ENCODE measurements at regions not wholly inside any gene's neighbourhood (a gene's known extent, or its start where the extent isn't known, plus 50 kb on each side); places are given as distances from the start of the nearest gene placed in this dataset.

GRCh38 chr9:107593224-107593870 lies 103.8 kb upstream of the KLF4 start (continued):
- 0 out of 2 replicates have a peak, but pooled peaks have one; percentile 35 for TF ChIP-seq ZEB2 (tag by site-specific recombination; IDR thresholded peaks at IDR 0.05)
- no peak for TF ChIP-seq ZSCAN23 (tag by site-specific recombination; IDR thresholded peaks at IDR 0.05)
- no peak for TF ChIP-seq ZNF202 (tag by site-specific recombination; IDR thresholded peaks at IDR 0.05; ENCODE audit: borderline replicate concordance)
- no peak for TF ChIP-seq ZFP41 (tag by site-specific recombination; IDR thresholded peaks at IDR 0.05; ENCODE audit: borderline replicate concordance)
- TF ChIP-seq ZNF510 (tag by site-specific recombination; IDR thresholded peaks at IDR 0.05; ENCODE audit: insufficient replicate concordance), result no peak
- TF ChIP-seq, protein P1, sequence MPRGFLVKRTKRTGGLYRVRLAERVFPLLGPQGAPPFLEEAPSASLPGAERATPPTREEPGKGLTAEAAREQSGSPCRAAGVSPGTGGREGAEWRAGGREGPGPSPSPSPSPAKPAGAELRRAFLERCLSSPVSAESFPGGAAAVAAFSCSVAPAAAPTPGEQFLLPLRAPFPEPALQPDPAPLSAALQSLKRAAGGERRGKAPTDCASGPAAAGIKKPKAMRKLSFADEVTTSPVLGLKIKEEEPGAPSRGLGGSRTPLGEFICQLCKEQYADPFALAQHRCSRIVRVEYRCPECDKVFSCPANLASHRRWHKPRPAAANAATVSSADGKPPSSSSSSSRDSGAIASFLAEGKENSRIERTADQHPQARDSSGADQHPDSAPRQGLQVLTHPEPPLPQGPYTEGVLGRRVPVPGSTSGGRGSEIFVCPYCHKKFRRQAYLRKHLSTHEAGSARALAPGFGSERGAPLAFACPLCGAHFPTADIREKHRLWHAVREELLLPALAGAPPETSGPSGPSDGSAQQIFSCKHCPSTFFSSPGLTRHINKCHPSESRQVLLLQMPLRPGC (tag by site-specific recombination; IDR thresholded peaks at IDR 0.05), result no peak
- TF ChIP-seq ZNF670 (tag by site-specific recombination; IDR thresholded peaks at IDR 0.05; ENCODE audit: low read depth), result no peak
- TF ChIP-seq ZNF629 (tag by site-specific recombination; IDR thresholded peaks at IDR 0.05), result peak; percentile 57
- no peak for TF ChIP-seq ZNF501 (tag by site-specific recombination; IDR thresholded peaks at IDR 0.05)
- TF ChIP-seq ZBTB6 (tag by site-specific recombination; IDR thresholded peaks at IDR 0.05), result no peak
- TF ChIP-seq ZNF792 (tag by site-specific recombination; IDR thresholded peaks at IDR 0.05), result no peak
- TF ChIP-seq ZNF19 (tag by site-specific recombination; IDR thresholded peaks at IDR 0.05; ENCODE audit: low read depth), result no peak
- no peak for TF ChIP-seq ZNF174 (tag by site-specific recombination; IDR thresholded peaks at IDR 0.05)
- TF ChIP-seq, protein P2, sequence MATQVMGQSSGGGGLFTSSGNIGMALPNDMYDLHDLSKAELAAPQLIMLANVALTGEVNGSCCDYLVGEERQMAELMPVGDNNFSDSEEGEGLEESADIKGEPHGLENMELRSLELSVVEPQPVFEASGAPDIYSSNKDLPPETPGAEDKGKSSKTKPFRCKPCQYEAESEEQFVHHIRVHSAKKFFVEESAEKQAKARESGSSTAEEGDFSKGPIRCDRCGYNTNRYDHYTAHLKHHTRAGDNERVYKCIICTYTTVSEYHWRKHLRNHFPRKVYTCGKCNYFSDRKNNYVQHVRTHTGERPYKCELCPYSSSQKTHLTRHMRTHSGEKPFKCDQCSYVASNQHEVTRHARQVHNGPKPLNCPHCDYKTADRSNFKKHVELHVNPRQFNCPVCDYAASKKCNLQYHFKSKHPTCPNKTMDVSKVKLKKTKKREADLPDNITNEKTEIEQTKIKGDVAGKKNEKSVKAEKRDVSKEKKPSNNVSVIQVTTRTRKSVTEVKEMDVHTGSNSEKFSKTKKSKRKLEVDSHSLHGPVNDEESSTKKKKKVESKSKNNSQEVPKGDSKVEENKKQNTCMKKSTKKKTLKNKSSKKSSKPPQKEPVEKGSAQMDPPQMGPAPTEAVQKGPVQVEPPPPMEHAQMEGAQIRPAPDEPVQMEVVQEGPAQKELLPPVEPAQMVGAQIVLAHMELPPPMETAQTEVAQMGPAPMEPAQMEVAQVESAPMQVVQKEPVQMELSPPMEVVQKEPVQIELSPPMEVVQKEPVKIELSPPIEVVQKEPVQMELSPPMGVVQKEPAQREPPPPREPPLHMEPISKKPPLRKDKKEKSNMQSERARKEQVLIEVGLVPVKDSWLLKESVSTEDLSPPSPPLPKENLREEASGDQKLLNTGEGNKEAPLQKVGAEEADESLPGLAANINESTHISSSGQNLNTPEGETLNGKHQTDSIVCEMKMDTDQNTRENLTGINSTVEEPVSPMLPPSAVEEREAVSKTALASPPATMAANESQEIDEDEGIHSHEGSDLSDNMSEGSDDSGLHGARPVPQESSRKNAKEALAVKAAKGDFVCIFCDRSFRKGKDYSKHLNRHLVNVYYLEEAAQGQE (tag by site-specific recombination; IDR thresholded peaks at IDR 0.05), result no peak
- TF ChIP-seq ZBTB17 (tag by site-specific recombination; IDR thresholded peaks at IDR 0.05), result no peak
- TF ChIP-seq ZNF426 (tag by site-specific recombination; IDR thresholded peaks at IDR 0.05), result no peak
- TF ChIP-seq KLF7 (tag by site-specific recombination; IDR thresholded peaks at IDR 0.05; ENCODE audit: borderline replicate concordance), result no peak
- peak; percentile 59; the same call in 1 of the 2 replicates for TF ChIP-seq TSHZ1 (tag by site-specific recombination; IDR thresholded peaks at IDR 0.05; ENCODE audit: borderline replicate concordance)
- TF ChIP-seq ZNF366 (tag by site-specific recombination; conservative IDR thresholded peaks at IDR 0.05), result 0 out of 2 replicates have a peak, but pooled peaks have one; percentile 10
- no peak for TF ChIP-seq ZNF10 (tag by site-specific recombination; IDR thresholded peaks at IDR 0.05)
- no peak for TF ChIP-seq MYNN (tag by site-specific recombination; IDR thresholded peaks at IDR 0.05; ENCODE audit: borderline replicate concordance)
- TF ChIP-seq SCRT1 (tag by site-specific recombination; IDR thresholded peaks at IDR 0.05; ENCODE audit: borderline replicate concordance), result no peak; the same call in 1 of the 2 replicates
- no peak for TF ChIP-seq ZNF324 (tag by site-specific recombination; IDR thresholded peaks at IDR 0.05)
- TF ChIP-seq ZNF248 (tag by site-specific recombination; IDR thresholded peaks at IDR 0.05), result no peak
- no peak for TF ChIP-seq ZNF146 (tag by site-specific recombination; IDR thresholded peaks at IDR 0.05)
- TF ChIP-seq, protein P3, sequence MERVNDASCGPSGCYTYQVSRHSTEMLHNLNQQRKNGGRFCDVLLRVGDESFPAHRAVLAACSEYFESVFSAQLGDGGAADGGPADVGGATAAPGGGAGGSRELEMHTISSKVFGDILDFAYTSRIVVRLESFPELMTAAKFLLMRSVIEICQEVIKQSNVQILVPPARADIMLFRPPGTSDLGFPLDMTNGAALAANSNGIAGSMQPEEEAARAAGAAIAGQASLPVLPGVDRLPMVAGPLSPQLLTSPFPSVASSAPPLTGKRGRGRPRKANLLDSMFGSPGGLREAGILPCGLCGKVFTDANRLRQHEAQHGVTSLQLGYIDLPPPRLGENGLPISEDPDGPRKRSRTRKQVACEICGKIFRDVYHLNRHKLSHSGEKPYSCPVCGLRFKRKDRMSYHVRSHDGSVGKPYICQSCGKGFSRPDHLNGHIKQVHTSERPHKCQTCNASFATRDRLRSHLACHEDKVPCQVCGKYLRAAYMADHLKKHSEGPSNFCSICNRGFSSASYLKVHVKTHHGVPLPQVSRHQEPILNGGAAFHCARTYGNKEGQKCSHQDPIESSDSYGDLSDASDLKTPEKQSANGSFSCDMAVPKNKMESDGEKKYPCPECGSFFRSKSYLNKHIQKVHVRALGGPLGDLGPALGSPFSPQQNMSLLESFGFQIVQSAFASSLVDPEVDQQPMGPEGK (tag by site-specific recombination; IDR thresholded peaks at IDR 0.05), result no peak
- TF ChIP-seq ZNF350 (tag by site-specific recombination; IDR thresholded peaks at IDR 0.05), result no peak
- no peak for TF ChIP-seq ZNF610 (tag by site-specific recombination; IDR thresholded peaks at IDR 0.05; ENCODE audit: borderline replicate concordance)
- TF ChIP-seq ZNF423 (tag by site-specific recombination; IDR thresholded peaks at IDR 0.05), result no peak
